RPMI8226 (cell line): ENCODE measurements at regions not wholly inside any gene's neighbourhood (a gene's known extent, or its start where the extent isn't known, plus 50 kb on each side); places are given as distances from the start of the nearest gene placed in this dataset.
"Not testable (repeated sequence)": the region's sequence is repeated elsewhere in the genome, so short reads cannot be mapped to it uniquely, and the experiment has no call there.

ENCODE experiments used
- DNase-seq: peaks from one replicate; pipeline ENCODE4 v3.0.0-alpha.2; 2015

- no peak for DNase-seq
These were observed 1941.7 kb upstream of the LRRTM1 start for GRCh38 chr2:82246220-82246775.

- DNase-seq = no peak
These were observed 1934.6 kb upstream of the LRRTM1 start for GRCh38 chr2:82239176-82239575.

- no peak for DNase-seq
These were observed 1933.6 kb upstream of the LRRTM1 start for GRCh38 chr2:82237994-82238662.

- no peak for DNase-seq
These were observed 1929.8 kb upstream of the LRRTM1 start for GRCh38 chr2:82234283-82234874.

- DNase-seq = no peak
These were observed 1929.3 kb upstream of the LRRTM1 start for GRCh38 chr2:82233806-82234205.

- DNase-seq = no peak
These were observed 1925.9 kb upstream of the LRRTM1 start for GRCh38 chr2:82230406-82230805.

GRCh38 chr2:82226441-82226840, 1921.9 kb upstream of the LRRTM1 start:
- DNase-seq = no peak

GRCh38 chr2:82224301-82224940, 1919.9 kb upstream of the LRRTM1 start:
- DNase-seq = peak; percentile 3

- DNase-seq = no peak
These were observed 1910.7 kb upstream of the LRRTM1 start for GRCh38 chr2:82215212-82215611.

GRCh38 chr2:82199493-82199852, 1894.9 kb upstream of the LRRTM1 start:
- no peak for DNase-seq

GRCh38 chr2:82198809-82199492, 1894.4 kb upstream of the LRRTM1 start:
- no peak for DNase-seq

- DNase-seq = no peak
These were observed 1877.7 kb upstream of the LRRTM1 start for GRCh38 chr2:82182270-82182669.

GRCh38 chr2:82175210-82175609, 1870.7 kb upstream of the LRRTM1 start:
- DNase-seq = not testable (repeated sequence)

GRCh38 chr2:82172483-82172882, 1867.9 kb upstream of the LRRTM1 start:
- no peak for DNase-seq

GRCh38 chr2:82169379-82169778, 1864.8 kb upstream of the LRRTM1 start:
- no peak for DNase-seq

- DNase-seq = no peak
These were observed 1860.8 kb upstream of the LRRTM1 start for GRCh38 chr2:82165377-82165776.

- DNase-seq = no peak
These were observed 1853.6 kb upstream of the LRRTM1 start for GRCh38 chr2:82158150-82158549.

- no peak for DNase-seq
These were observed 1850.9 kb upstream of the LRRTM1 start for GRCh38 chr2:82155469-82155868.

GRCh38 chr2:82143343-82143742, 1838.8 kb upstream of the LRRTM1 start:
- no peak for DNase-seq

GRCh38 chr2:82139979-82140611, 1835.5 kb upstream of the LRRTM1 start:
- no peak for DNase-seq

GRCh38 chr2:82137441-82137840, 1832.9 kb upstream of the LRRTM1 start:
- no peak for DNase-seq

- DNase-seq = no peak
These were observed 1823.5 kb upstream of the LRRTM1 start for GRCh38 chr2:82128051-82128450.

- no peak for DNase-seq
These were observed 1820.1 kb upstream of the LRRTM1 start for GRCh38 chr2:82124629-82125028.
